ENCODE measurements at regions not wholly inside any gene's neighbourhood (a gene's known extent, or its start where the extent isn't known, plus 50 kb on each side); places are given as distances from the start of the nearest gene placed in this dataset.
A peak's percentile ranks its signal among the peaks of the same experiment; 100 is the strongest.

DNA sequence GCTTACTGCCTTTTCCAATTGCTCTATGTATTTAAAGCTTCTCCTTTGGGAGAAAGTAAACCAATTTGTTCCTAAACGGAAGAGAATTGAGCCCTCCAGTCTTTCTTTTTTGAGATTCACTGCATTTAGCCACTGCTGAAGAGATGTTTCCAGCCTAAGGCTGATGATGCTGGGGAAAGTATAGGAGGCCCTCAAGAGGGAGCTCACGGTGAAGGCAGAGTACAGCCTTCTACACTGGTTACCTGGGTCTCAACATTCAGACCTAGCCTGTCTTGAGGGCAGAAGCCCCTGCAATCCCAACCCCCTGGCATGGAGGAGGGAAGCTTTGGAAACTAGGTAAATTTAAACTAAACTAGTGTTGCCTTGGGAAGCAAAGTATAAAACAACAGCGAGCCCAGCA is 316.7 kb upstream of the TPK1 start:
- TF ChIP-seq, protein P1, sequence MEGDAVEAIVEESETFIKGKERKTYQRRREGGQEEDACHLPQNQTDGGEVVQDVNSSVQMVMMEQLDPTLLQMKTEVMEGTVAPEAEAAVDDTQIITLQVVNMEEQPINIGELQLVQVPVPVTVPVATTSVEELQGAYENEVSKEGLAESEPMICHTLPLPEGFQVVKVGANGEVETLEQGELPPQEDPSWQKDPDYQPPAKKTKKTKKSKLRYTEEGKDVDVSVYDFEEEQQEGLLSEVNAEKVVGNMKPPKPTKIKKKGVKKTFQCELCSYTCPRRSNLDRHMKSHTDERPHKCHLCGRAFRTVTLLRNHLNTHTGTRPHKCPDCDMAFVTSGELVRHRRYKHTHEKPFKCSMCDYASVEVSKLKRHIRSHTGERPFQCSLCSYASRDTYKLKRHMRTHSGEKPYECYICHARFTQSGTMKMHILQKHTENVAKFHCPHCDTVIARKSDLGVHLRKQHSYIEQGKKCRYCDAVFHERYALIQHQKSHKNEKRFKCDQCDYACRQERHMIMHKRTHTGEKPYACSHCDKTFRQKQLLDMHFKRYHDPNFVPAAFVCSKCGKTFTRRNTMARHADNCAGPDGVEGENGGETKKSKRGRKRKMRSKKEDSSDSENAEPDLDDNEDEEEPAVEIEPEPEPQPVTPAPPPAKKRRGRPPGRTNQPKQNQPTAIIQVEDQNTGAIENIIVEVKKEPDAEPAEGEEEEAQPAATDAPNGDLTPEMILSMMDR (conservative IDR thresholded peaks at IDR 0.05; ENCODE audit: low read depth in 2 of 2): peak in 1 of 2 experiments; percentile 39; a peak in 2 of 4 replicates
- TF ChIP-seq EZH2 (IDR thresholded peaks at IDR 0.05; ENCODE audit: low read depth, unreplicated experiment) (no peak), STAT1 (IDR thresholded peaks at IDR 0.05; ENCODE audit: unreplicated experiment) (no peak), POLR2AphosphoS5 (IDR thresholded peaks at IDR 0.05; ENCODE audit: low read depth) (no peak), ZNF114 (CRISPR knock-in tag; IDR thresholded peaks at IDR 0.05) (no peak), CREB1 (CRISPR knock-in tag; IDR thresholded peaks at IDR 0.05; ENCODE audit: low read depth) (no peak), JUNB (IDR thresholded peaks at IDR 0.05; ENCODE audit: unreplicated experiment) (no peak), ZNF331 (CRISPR knock-in tag; IDR thresholded peaks at IDR 0.05; ENCODE audit: low read depth) (no peak), EZH2phosphoT487 (IDR thresholded peaks at IDR 0.05; ENCODE audit: unreplicated experiment) (no peak), ETS1 (IDR thresholded peaks at IDR 0.05) (no peak), NANOG (IDR thresholded peaks at IDR 0.05; ENCODE audit: borderline replicate concordance) (no peak)
- TF ChIP-seq, protein P2, sequence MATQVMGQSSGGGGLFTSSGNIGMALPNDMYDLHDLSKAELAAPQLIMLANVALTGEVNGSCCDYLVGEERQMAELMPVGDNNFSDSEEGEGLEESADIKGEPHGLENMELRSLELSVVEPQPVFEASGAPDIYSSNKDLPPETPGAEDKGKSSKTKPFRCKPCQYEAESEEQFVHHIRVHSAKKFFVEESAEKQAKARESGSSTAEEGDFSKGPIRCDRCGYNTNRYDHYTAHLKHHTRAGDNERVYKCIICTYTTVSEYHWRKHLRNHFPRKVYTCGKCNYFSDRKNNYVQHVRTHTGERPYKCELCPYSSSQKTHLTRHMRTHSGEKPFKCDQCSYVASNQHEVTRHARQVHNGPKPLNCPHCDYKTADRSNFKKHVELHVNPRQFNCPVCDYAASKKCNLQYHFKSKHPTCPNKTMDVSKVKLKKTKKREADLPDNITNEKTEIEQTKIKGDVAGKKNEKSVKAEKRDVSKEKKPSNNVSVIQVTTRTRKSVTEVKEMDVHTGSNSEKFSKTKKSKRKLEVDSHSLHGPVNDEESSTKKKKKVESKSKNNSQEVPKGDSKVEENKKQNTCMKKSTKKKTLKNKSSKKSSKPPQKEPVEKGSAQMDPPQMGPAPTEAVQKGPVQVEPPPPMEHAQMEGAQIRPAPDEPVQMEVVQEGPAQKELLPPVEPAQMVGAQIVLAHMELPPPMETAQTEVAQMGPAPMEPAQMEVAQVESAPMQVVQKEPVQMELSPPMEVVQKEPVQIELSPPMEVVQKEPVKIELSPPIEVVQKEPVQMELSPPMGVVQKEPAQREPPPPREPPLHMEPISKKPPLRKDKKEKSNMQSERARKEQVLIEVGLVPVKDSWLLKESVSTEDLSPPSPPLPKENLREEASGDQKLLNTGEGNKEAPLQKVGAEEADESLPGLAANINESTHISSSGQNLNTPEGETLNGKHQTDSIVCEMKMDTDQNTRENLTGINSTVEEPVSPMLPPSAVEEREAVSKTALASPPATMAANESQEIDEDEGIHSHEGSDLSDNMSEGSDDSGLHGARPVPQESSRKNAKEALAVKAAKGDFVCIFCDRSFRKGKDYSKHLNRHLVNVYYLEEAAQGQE (IDR thresholded peaks at IDR 0.05; ENCODE audit: unreplicated experiment): no peak
- TF ChIP-seq, protein P3, sequence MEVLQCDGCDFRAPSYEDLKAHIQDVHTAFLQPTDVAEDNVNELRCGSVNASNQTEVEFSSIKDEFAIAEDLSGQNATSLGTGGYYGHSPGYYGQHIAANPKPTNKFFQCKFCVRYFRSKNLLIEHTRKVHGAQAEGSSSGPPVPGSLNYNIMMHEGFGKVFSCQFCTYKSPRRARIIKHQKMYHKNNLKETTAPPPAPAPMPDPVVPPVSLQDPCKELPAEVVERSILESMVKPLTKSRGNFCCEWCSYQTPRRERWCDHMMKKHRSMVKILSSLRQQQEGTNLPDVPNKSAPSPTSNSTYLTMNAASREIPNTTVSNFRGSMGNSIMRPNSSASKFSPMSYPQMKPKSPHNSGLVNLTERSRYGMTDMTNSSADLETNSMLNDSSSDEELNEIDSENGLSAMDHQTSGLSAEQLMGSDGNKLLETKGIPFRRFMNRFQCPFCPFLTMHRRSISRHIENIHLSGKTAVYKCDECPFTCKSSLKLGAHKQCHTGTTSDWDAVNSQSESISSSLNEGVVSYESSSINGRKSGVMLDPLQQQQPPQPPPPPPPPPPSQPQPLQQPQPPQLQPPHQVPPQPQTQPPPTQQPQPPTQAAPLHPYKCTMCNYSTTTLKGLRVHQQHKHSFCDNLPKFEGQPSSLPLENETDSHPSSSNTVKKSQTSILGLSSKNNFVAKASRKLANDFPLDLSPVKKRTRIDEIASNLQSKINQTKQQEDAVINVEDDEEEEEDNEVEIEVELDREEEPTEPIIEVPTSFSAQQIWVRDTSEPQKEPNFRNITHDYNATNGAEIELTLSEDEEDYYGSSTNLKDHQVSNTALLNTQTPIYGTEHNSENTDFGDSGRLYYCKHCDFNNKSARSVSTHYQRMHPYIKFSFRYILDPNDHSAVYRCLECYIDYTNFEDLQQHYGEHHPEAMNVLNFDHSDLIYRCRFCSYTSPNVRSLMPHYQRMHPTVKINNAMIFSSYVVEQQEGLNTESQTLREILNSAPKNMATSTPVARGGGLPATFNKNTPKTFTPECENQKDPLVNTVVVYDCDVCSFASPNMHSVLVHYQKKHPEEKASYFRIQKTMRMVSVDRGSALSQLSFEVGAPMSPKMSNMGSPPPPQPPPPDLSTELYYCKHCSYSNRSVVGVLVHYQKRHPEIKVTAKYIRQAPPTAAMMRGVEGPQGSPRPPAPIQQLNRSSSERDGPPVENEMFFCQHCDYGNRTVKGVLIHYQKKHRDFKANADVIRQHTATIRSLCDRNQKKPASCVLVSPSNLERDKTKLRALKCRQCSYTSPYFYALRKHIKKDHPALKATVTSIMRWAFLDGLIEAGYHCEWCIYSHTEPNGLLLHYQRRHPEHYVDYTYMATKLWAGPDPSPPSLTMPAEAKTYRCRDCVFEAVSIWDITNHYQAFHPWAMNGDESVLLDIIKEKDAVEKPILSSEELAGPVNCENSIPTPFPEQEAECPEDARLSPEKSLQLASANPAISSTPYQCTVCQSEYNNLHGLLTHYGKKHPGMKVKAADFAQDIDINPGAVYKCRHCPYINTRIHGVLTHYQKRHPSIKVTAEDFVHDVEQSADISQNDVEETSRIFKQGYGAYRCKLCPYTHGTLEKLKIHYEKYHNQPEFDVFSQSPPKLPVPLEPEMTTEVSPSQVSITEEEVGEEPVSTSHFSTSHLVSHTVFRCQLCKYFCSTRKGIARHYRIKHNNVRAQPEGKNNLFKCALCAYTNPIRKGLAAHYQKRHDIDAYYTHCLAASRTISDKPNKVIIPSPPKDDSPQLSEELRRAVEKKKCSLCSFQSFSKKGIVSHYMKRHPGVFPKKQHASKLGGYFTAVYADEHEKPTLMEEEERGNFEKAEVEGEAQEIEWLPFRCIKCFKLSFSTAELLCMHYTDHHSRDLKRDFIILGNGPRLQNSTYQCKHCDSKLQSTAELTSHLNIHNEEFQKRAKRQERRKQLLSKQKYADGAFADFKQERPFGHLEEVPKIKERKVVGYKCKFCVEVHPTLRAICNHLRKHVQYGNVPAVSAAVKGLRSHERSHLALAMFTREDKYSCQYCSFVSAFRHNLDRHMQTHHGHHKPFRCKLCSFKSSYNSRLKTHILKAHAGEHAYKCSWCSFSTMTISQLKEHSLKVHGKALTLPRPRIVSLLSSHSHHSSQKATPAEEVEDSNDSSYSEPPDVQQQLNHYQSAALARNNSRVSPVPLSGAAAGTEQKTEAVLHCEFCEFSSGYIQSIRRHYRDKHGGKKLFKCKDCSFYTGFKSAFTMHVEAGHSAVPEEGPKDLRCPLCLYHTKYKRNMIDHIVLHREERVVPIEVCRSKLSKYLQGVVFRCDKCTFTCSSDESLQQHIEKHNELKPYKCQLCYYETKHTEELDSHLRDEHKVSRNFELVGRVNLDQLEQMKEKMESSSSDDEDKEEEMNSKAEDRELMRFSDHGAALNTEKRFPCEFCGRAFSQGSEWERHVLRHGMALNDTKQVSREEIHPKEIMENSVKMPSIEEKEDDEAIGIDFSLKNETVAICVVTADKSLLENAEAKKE (CRISPR knock-in tag; IDR thresholded peaks at IDR 0.05): no peak

All from GM23338 (cell line).